OCI-LY7 (cell line): ENCODE measurements at regions not wholly inside any gene's neighbourhood (a gene's known extent, or its start where the extent isn't known, plus 50 kb on each side); places are given as distances from the start of the nearest gene placed in this dataset.

Experiments used
- CTCF ChIP-seq: fragments of 200-600 bp; sonication (generic); conservative IDR thresholded peaks from 2 replicates; pipeline ENCODE4 v1.5.1; 2014; ENCODE audit warnings: mild to moderate bottlenecking, antibody characterized with exemption, low read length, moderate library complexity, mixed read lengths
- EZH2phosphoT487 ChIP-seq: fragments of 200-600 bp; sonication (generic); IDR thresholded peaks from 2 replicates; pipeline ENCODE4 v1.6.1; 2018; ENCODE audit warnings: low read depth, borderline replicate concordance, mild to moderate bottlenecking, mixed run types, antibody characterized with exemption, low read length, moderate library complexity, mixed read lengths

- no peak for TF ChIP-seq CTCF
- TF ChIP-seq EZH2phosphoT487: no peak
Measured at GRCh38 chr5:162256711-162257110, 189.1 kb downstream of the GABRG2 start.
